ENCODE measurements at regions not wholly inside any gene's neighbourhood (a gene's known extent, or its start where the extent isn't known, plus 50 kb on each side); places are given as distances from the start of the nearest gene placed in this dataset.

- Histone ChIP-seq H3K4me2 (ENCODE audit: low read length) (no peak overlapping the region), H3K36me3 (ENCODE audit: control insufficient read depth, low read length) (no peaks in the 10 kb centered on the region), H3K9me2 (replicated peaks; ENCODE audit: control insufficient read depth, low read length) (no peaks in the 10 kb centered on the region), H3F3A (ENCODE audit: control insufficient read depth, insufficient read depth) (no peaks in the 10 kb centered on the region), H3K4me3 (ENCODE audit: low read length) (no peak overlapping the region), H3K79me2 (ENCODE audit: control insufficient read depth, low read length) (no peaks in the 10 kb centered on the region), H3K27ac (ENCODE audit: low read depth, low read length) (no peak overlapping the region), H3K4me1 (ENCODE audit: control insufficient read depth, low read length) (no peaks in the 10 kb centered on the region), H4K20me1 (ENCODE audit: control insufficient read depth, insufficient read depth, low read depth, low read length) (no peaks in the 10 kb centered on the region), H3K27me3 (ENCODE audit: control insufficient read depth, low read length) (no peaks in the 10 kb centered on the region), H3K9me3 (ENCODE audit: control insufficient read depth, insufficient read depth, low read length) (no peaks in the 10 kb centered on the region)
- no peak for TF ChIP-seq CTCF (IDR thresholded peaks at IDR 0.05; ENCODE audit: low read depth, low read length, poor library complexity, severe bottlenecking)
- no peak for TF ChIP-seq EZH2phosphoT487 (IDR thresholded peaks at IDR 0.05; ENCODE audit: borderline replicate concordance, low read length)
Measured at GRCh38 chr20:12623870-12624269, 384.9 kb upstream of the SPTLC3 start.

- Histone ChIP-seq H3K79me2 (ENCODE audit: control insufficient read depth, low read length) (no peaks in the 10 kb centered on the region), H3K9me3 (ENCODE audit: control insufficient read depth, insufficient read depth, low read length) (no peaks in the 10 kb centered on the region), H3K4me1 (ENCODE audit: control insufficient read depth, low read length) (no peaks in the 10 kb centered on the region), H3K4me3 (ENCODE audit: low read length) (no peak overlapping the region), H3F3A (ENCODE audit: control insufficient read depth, insufficient read depth) (no peaks in the 10 kb centered on the region), H3K4me2 (ENCODE audit: low read length) (no peak overlapping the region), H3K27ac (ENCODE audit: low read depth, low read length) (no peak overlapping the region), H3K9me2 (replicated peaks; ENCODE audit: control insufficient read depth, low read length) (no peaks in the 10 kb centered on the region), H3K27me3 (ENCODE audit: control insufficient read depth, low read length) (no peaks in the 10 kb centered on the region), H4K20me1 (ENCODE audit: control insufficient read depth, insufficient read depth, low read depth, low read length) (no peaks in the 10 kb centered on the region), H3K36me3 (ENCODE audit: control insufficient read depth, low read length) (no peaks in the 10 kb centered on the region)
- TF ChIP-seq EZH2phosphoT487 (IDR thresholded peaks at IDR 0.05; ENCODE audit: borderline replicate concordance, low read length) (no peak), CTCF (IDR thresholded peaks at IDR 0.05; ENCODE audit: low read depth, low read length, poor library complexity, severe bottlenecking) (no peak)
Measured at GRCh38 chr20:12627485-12627884, 381.3 kb upstream of the SPTLC3 start.

- TF ChIP-seq EZH2phosphoT487 (IDR thresholded peaks at IDR 0.05; ENCODE audit: borderline replicate concordance, low read length) (no peak), CTCF (IDR thresholded peaks at IDR 0.05; ENCODE audit: low read depth, low read length, poor library complexity, severe bottlenecking) (no peak)
- no peak overlapping the region for H3K4me3 ChIP-seq (ENCODE audit: low read length)
- no peak overlapping the region for H3K4me2 ChIP-seq (ENCODE audit: low read length)
- H3K79me2 ChIP-seq (ENCODE audit: control insufficient read depth, low read length) = no peaks in the 10 kb centered on the region
- no peaks in the 10 kb centered on the region for H3K4me1 ChIP-seq (ENCODE audit: control insufficient read depth, low read length)
- no peaks in the 10 kb centered on the region for H3K9me2 ChIP-seq (replicated peaks; ENCODE audit: control insufficient read depth, low read length)
- H3K36me3 ChIP-seq (ENCODE audit: control insufficient read depth, low read length) = no peaks in the 10 kb centered on the region
- H3K27me3 ChIP-seq (ENCODE audit: control insufficient read depth, low read length) = no peaks in the 10 kb centered on the region
- no peaks in the 10 kb centered on the region for H3F3A ChIP-seq (ENCODE audit: control insufficient read depth, insufficient read depth)
- no peaks in the 10 kb centered on the region for H4K20me1 ChIP-seq (ENCODE audit: control insufficient read depth, insufficient read depth, low read depth, low read length)
- H3K9me3 ChIP-seq (ENCODE audit: control insufficient read depth, insufficient read depth, low read length) = no peaks in the 10 kb centered on the region
- no peak overlapping the region for H3K27ac ChIP-seq (ENCODE audit: low read depth, low read length)
Measured at GRCh38 chr20:12638633-12639312, 370.0 kb upstream of the SPTLC3 start.

Data from DOHH2 (cell line).